H9 (cell line): ENCODE measurements at regions not wholly inside any gene's neighbourhood (a gene's known extent, or its start where the extent isn't known, plus 50 kb on each side); places are given as distances from the start of the nearest gene placed in this dataset.

Source experiments
- DNase-seq: peaks from one replicate; pipeline ENCODE4 v3.0.0-alpha.2; 2017
- H2AFZ ChIP-seq: one replicate; pipeline ENCODE4 v1.6.1; 2013; ENCODE audit warnings: mild to moderate bottlenecking, low read length, control low read depth, moderate library complexity
- H2AK5ac ChIP-seq: 2 replicates; pipeline ENCODE4 v1.6.1; 2013; ENCODE audit warnings: low read length, control low read depth, mixed read lengths; ENCODE audit not compliant: insufficient read length
- H2BK120ac ChIP-seq: one replicate; pipeline ENCODE4 v1.6.1; 2013; ENCODE audit warnings: low read depth, mild to moderate bottlenecking, low read length, control low read depth, inconsistent platforms; ENCODE audit not compliant: poor library complexity, severe bottlenecking
- H2BK12ac ChIP-seq: 2 replicates; pipeline ENCODE4 v1.6.1; 2013; ENCODE audit warnings: low read length, control low read depth, mixed read lengths, low read depth; ENCODE audit not compliant: insufficient read length
- H2BK15ac ChIP-seq: 2 replicates; pipeline ENCODE4 v1.6.1; 2013; ENCODE audit warnings: low read depth, low read length, control low read depth
- H2BK20ac ChIP-seq: one replicate; pipeline ENCODE4 v1.6.1; 2013; ENCODE audit warnings: low read depth, mild to moderate bottlenecking, low read length, control low read depth, inconsistent platforms; ENCODE audit not compliant: poor library complexity, severe bottlenecking
- H2BK5ac ChIP-seq: 2 replicates; pipeline ENCODE4 v1.6.1; 2013; ENCODE audit warnings: low read length, control low read depth, mixed read lengths; ENCODE audit not compliant: insufficient read length
- H3K14ac ChIP-seq: 2 replicates; pipeline ENCODE4 v1.6.1; 2013; ENCODE audit warnings: low read length, control low read depth; ENCODE audit not compliant: insufficient read depth
- H3K18ac ChIP-seq: 2 replicates; pipeline ENCODE4 v1.6.1; 2013; ENCODE audit warnings: low read depth, mild to moderate bottlenecking, mixed read lengths, low read length, control low read depth; ENCODE audit not compliant: insufficient read length
- H3K23ac ChIP-seq: 2 replicates; pipeline ENCODE4 v1.6.1; 2013; ENCODE audit warnings: low read length, control low read depth, mixed read lengths, low read depth; ENCODE audit not compliant: insufficient read length
- H3K23me2 ChIP-seq: 2 replicates; pipeline ENCODE4 v1.6.1; 2013; ENCODE audit warnings: low read depth, mild to moderate bottlenecking, mixed read lengths, low read length, control low read depth; ENCODE audit not compliant: insufficient read length, poor library complexity, severe bottlenecking
- H3K27ac ChIP-seq: 2 replicates; pipeline ENCODE4 v1.5.1; 2013; ENCODE audit warnings: low read length, control low read depth, mixed read lengths, low read depth; ENCODE audit not compliant: insufficient read length
- H3K27me3 ChIP-seq: 2 replicates; pipeline ENCODE4 v1.6.1; 2013; ENCODE audit warnings: low read length, control low read depth, inconsistent platforms; ENCODE audit not compliant: insufficient read depth
- H3K4ac ChIP-seq: 2 replicates; pipeline ENCODE4 v1.6.1; 2013; ENCODE audit warnings: low read depth, mild to moderate bottlenecking, control low read depth, inconsistent platforms, low read length, moderate library complexity
- H3K4me1 ChIP-seq: 2 replicates; pipeline ENCODE4 v1.6.1; 2013; ENCODE audit warnings: low read length, control low read depth, inconsistent platforms; ENCODE audit not compliant: insufficient read depth
- H3K4me2 ChIP-seq: 2 replicates; pipeline ENCODE4 v1.6.1; 2013; ENCODE audit warnings: low read length, control low read depth, mixed read lengths; ENCODE audit not compliant: insufficient read length, insufficient read depth
- H3K56ac ChIP-seq: 2 replicates; pipeline ENCODE4 v1.6.1; 2013; ENCODE audit warnings: low read depth, mild to moderate bottlenecking, mixed read lengths, low read length, control low read depth; ENCODE audit not compliant: insufficient read length
- H3K79me1 ChIP-seq: 2 replicates; pipeline ENCODE4 v1.6.1; 2013; ENCODE audit warnings: low read depth, mild to moderate bottlenecking, moderate library complexity, low read length, control low read depth, inconsistent platforms; ENCODE audit not compliant: insufficient read depth, poor library complexity, severe bottlenecking
- H3K79me2 ChIP-seq: 2 replicates; pipeline ENCODE4 v1.6.1; 2013; ENCODE audit warnings: low read length, control low read depth, inconsistent platforms; ENCODE audit not compliant: insufficient read depth
- H3K9ac ChIP-seq: 2 replicates; pipeline ENCODE4 v1.6.1; 2013; ENCODE audit warnings: low read length, control low read depth, mixed read lengths; ENCODE audit not compliant: insufficient read length; ENCODE audit errors: extremely low read depth
- H3K9me3 ChIP-seq: one replicate; pipeline ENCODE4 v1.6.1; 2013; ENCODE audit warnings: low read depth, low read length, inconsistent platforms; ENCODE audit not compliant: control insufficient read depth
- H3T11ph ChIP-seq: one replicate; pipeline ENCODE4 v1.6.1; 2013; ENCODE audit warnings: mild to moderate bottlenecking, low read length, control low read depth, inconsistent platforms
- H4K20me1 ChIP-seq: one replicate; pipeline ENCODE4 v1.6.1; 2013; ENCODE audit not compliant: control insufficient read depth, insufficient read length, insufficient read depth
- H4K5ac ChIP-seq: 2 replicates; pipeline ENCODE4 v1.6.1; 2013; ENCODE audit warnings: low read depth, mild to moderate bottlenecking, mixed read lengths, low read length, control low read depth; ENCODE audit not compliant: insufficient read length
- H4K8ac ChIP-seq: replicated peaks from 2 replicates; pipeline ENCODE4 v1.6.1; 2013; ENCODE audit warnings: low read length, control low read depth, mixed read lengths, low read depth; ENCODE audit not compliant: insufficient read length
- H4K91ac ChIP-seq: 2 replicates; pipeline ENCODE4 v1.6.1; 2013; ENCODE audit warnings: low read depth, mild to moderate bottlenecking, moderate library complexity, mixed read lengths, low read length, control low read depth; ENCODE audit not compliant: insufficient read length
- H3K27ac Mint-ChIP-seq, 3 experiments: 2 replicates in 2 of 3; 3 replicates in 1 of 3; pipeline ENCODE4 v1.8.0; 2020 to 2021; ENCODE audit warnings: mixed read lengths in 3 of 3, mild to moderate bottlenecking in 1 of 3, moderate library complexity in 1 of 3
- H3K27me3 Mint-ChIP-seq: 2 replicates; pipeline ENCODE4 v1.8.0; 2021; ENCODE audit warnings: low read depth, mild to moderate bottlenecking, moderate library complexity, mixed read lengths
- H3K36me3 Mint-ChIP-seq, 3 experiments: 2 replicates in 2 of 3; 3 replicates in 1 of 3; pipeline ENCODE4 v1.8.0; 2020 to 2021; ENCODE audit warnings: low read depth in 3 of 3, mixed read lengths in 3 of 3; ENCODE audit not compliant: insufficient read depth in 1 of 3
- H3K4me1 Mint-ChIP-seq, 2 experiments: 2 replicates each; pipeline ENCODE4 v1.8.0; 2020; ENCODE audit warnings: mixed read lengths in 2 of 2
- H3K4me3 Mint-ChIP-seq, 2 experiments: 2 replicates in 1 of 2; 3 replicates in 1 of 2; pipeline ENCODE4 v1.8.0; 2020 to 2021; ENCODE audit warnings: mild to moderate bottlenecking in 2 of 2, mixed read lengths in 2 of 2, moderate library complexity in 1 of 2
- H3K9me3 Mint-ChIP-seq, 2 experiments: 2 replicates in 1 of 2; 3 replicates in 1 of 2; pipeline ENCODE4 v1.8.0; 2020; ENCODE audit warnings: mild to moderate bottlenecking in 2 of 2, mixed read lengths in 2 of 2, moderate library complexity in 1 of 2
- WGBS: extraction: QIAGEN DNeasy Blood & Tissue Kit; methylation state at CpG from one replicate; pipeline ENCODE4 v1.1.7; 2013; ENCODE audit warnings: missing lambda C conversion rate, low lambda C conversion rate, mixed read lengths; ENCODE audit not compliant: insufficient read length; ENCODE audit errors: extremely low coverage; 5-methylcytosine and 5-hydroxymethylcytosine counted together
- TF ChIP-seq, protein P1 (sequence below): fragments of 200-600 bp; sonication (generic); conservative IDR thresholded peaks from 3 replicates; pipeline ENCODE4 v1.8.0; 2021; ENCODE audit warnings: antibody characterized with exemption, mild to moderate bottlenecking

DNA sequence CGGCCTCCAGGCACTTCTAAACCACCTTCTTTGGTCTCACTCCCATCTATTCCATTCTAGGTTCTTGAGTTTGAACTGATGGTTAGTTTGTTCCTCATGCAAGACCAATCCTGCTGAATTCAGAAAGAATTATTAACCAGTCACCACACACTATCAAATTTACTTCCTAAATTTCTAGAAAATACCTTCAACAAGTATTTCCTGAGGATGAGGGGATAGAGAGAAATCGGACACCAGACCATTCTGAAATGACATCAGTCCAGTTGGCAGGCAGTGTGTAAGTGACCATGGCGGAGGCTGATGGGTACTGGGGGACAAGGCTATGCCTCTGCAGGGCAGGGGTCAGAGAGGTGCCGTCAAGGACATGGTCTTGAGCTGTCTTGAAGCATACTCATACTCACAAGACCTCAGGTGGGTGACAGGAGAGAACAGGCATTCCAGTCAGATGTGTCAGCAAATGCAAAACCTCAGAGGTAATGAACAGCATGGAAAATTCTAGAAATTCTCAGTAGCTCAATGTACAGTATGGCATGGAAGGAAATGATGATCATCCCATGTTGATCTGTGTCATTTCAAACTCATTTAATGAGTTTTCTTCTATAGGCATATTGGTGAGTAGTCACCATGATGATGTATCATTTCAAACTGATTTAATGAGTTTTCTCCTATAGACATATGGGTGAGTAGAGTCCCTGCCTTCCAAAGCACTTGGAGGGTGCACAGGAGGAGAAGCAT is 119.6 kb downstream of the DDX1 start:
- no peak overlapping the region for H3T11ph ChIP-seq
- H3K27me3 ChIP-seq = no peaks in the 10 kb centered on the region
- H3K4ac ChIP-seq = no peak overlapping the region
- no peak overlapping the region for H2BK120ac ChIP-seq
- no peak overlapping the region for H4K5ac ChIP-seq
- H2BK12ac ChIP-seq = no peak overlapping the region
- H2BK5ac ChIP-seq = no peak overlapping the region
- H3K79me2 ChIP-seq = no peaks in the 10 kb centered on the region
- H3K4me1 Mint-ChIP-seq = 0 out of 4 replicates have a peak, but pooled peaks cover 0 to 4% of the 10 kb centered on the region in 2 experiments
- no peaks in the 10 kb centered on the region for H3K9me3 ChIP-seq
- H3K14ac ChIP-seq = no peak overlapping the region
- TF ChIP-seq, protein P1, sequence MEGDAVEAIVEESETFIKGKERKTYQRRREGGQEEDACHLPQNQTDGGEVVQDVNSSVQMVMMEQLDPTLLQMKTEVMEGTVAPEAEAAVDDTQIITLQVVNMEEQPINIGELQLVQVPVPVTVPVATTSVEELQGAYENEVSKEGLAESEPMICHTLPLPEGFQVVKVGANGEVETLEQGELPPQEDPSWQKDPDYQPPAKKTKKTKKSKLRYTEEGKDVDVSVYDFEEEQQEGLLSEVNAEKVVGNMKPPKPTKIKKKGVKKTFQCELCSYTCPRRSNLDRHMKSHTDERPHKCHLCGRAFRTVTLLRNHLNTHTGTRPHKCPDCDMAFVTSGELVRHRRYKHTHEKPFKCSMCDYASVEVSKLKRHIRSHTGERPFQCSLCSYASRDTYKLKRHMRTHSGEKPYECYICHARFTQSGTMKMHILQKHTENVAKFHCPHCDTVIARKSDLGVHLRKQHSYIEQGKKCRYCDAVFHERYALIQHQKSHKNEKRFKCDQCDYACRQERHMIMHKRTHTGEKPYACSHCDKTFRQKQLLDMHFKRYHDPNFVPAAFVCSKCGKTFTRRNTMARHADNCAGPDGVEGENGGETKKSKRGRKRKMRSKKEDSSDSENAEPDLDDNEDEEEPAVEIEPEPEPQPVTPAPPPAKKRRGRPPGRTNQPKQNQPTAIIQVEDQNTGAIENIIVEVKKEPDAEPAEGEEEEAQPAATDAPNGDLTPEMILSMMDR = no peak
- no peak overlapping the region for H4K8ac ChIP-seq
- H3K9ac ChIP-seq = no peak overlapping the region
- H4K20me1 ChIP-seq = no peaks in the 10 kb centered on the region
- H2AFZ ChIP-seq = no peak overlapping the region
- no peak overlapping the region for H4K91ac ChIP-seq
- H3K23ac ChIP-seq = no peak overlapping the region
- WGBS = no CpG with 5 or more reads among the region's 4 CpGs
- peaks cover 2% of the 10 kb centered on the region; the same call in 1 of the 2 replicates for H3K27me3 Mint-ChIP-seq
- no peaks in the 10 kb centered on the region for H3K79me1 ChIP-seq
- H2BK20ac ChIP-seq = no peak overlapping the region
- no peak overlapping the region for H3K4me3 Mint-ChIP-seq
- H3K9me3 Mint-ChIP-seq = no peaks in the 10 kb centered on the region; a peak in 1 of 5 replicates
- no peak for DNase-seq
- no peak overlapping the region for H3K18ac ChIP-seq
- H3K23me2 ChIP-seq = no peaks in the 10 kb centered on the region
- H3K27ac ChIP-seq = no peak overlapping the region
- H3K56ac ChIP-seq = no peak overlapping the region
- no peaks in the 10 kb centered on the region for H3K4me1 ChIP-seq
- no peaks in the 10 kb centered on the region; a peak in 1 of 7 replicates for H3K36me3 Mint-ChIP-seq
- no peak overlapping the region for H2AK5ac ChIP-seq
- no peak overlapping the region; a peak in 1 of 7 replicates for H3K27ac Mint-ChIP-seq
- H3K4me2 ChIP-seq = no peak overlapping the region
- no peak overlapping the region for H2BK15ac ChIP-seq
